Endothelial cell of hepatic sinusoid (primary cell): ENCODE measurements at regions not wholly inside any gene's neighbourhood (a gene's known extent, or its start where the extent isn't known, plus 50 kb on each side); places are given as distances from the start of the nearest gene placed in this dataset.

ENCODE experiments used
- in situ Hi-C: cut with HindIII; loops from 2 replicates; pipeline ENCODE4 v1.10.0; 2017; ENCODE audit warnings: low sequenced_read_pairs

DNA sequence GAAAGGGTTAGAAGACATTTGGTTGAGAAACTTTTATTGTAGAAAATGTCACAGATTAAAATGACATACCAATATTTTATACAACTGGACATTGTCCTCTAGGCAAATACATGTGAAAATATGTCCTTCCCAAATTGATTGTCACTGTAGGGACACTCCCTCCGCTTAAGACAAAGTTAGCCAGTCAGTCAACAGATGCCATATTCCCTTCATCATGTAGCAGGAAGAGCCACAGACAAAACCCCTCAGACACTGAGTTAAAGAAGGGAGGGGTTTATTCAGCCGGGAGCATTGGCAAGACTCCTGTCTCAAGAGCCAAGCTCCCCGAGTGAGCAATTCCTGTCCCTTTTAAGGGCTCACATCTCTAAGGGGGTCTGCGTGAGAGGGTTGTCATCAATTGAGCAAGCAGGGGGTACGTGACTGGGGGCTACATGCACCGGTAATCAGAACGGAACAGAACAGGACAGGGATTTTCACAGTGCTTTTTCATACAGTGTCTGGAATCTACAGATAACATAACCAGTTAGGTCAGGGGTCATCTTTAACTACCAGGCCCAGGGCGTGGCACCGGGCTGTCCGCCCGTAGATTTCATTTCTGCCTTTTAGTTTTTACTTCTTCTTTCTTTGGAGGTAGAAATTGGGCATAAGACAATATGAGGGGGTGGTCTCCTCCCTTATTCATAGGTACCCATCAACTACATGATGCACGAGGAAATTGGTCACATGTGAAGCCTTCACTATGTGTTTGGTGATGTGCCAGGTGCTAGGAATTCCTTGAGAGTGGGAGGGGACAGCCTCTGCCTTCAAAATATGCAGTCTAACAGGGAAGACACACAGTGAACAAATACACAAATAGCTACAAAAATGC lies 155.7 kb upstream of the CDYL start:
- in situ Hi-C loops = no loop called here

DNA sequence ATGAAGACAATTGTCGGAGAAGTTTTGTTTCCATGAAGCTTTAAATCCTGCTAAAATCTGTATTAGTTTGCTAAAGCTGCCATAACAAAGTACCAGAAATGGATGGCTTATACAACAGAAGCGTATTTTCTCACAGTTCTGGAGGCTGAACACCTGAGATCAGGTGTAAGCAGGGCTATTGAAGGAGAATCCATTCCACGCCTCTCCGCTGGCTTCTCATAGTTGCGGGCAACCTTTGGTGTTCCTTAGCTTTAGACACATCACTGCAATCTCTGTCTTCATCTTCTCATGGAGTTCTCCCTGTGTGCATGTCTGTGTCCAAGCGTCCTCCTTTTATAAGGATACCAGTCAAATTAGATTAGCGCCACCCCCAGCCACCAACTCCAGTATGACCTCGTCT lies 159.9 kb upstream of the CDYL start:
- in situ Hi-C loops = no loop called here

DNA sequence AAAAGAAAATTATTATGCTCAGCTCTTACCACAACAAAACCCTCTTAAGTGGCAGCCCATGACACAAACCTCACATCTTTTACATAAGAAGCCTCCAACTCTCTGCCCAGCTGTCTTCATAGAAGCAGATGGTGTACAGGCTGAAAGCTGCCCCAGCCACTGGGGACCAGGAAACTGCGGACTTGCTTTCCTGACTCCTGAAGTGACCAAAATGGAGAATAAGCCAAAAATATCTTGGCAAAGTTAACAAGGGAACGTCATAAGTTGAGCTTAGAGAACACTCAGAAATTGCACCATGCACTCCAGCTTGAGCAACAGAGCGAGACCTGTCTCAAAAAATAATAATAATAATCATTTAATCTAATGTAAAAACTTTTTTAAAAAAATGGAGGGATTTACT lies 160.3 kb upstream of the CDYL start:
- in situ Hi-C loops = no loop called here

DNA sequence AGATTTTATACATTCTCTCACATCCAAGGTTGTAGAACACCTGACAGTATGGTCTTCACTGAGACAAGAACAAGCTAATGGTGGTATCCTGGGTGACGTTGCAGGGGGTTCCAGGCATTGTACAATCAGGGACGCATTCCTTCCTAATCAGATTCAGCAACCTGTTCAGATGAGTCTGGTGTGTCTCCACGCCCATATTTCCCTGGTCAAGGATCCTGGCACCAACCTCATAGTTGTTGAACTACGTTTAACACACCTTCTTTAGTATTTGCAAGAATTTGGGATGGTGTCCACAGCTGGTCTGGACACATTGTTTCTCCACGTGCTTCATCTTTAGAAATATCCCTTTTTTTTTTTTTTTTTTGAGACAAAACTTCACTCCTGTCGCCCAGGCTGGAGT lies 161.0 kb upstream of the CDYL start:
- in situ Hi-C loops = no loop called here

DNA sequence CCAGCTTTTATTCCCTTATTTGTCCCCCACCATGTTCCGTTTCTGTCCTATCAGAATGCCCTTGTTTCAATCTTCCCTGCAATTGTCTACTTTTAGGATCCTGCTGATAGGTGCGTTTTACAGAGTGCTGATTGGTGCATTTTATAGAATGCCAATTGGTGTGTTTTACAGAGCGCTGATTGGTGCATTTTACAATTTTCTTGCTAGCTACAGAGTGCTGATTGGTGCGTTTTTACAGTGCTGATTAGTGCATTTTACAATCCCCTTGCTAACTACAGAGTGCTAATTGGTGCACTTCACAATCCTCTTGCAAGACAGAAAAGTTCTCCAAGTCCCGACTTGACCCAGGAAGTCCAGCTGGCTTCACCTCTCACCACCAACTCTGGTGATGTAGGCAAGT lies 161.6 kb upstream of the CDYL start:
- in situ Hi-C loops = no loop called here

DNA sequence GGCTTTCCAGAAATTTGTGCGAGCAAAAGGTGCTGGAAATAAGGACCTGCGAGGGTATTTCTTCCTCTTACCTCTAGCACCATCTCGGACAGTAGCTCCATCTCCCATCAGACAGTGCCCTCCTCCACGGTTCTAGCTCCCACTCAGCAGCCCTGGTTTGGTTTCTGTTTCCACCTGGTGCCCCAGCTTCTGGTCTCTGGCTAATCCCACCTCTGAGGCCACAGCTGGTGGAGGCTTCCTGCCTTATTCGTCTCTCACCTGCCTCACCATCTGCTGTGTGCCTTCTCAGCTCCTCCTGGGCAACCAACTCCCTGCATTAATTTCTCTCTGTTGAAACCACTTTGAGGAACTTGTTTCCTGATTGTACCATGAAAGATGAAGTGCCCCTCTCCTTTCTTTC lies 162.4 kb upstream of the CDYL start:
- in situ Hi-C loops = no loop called here

DNA sequence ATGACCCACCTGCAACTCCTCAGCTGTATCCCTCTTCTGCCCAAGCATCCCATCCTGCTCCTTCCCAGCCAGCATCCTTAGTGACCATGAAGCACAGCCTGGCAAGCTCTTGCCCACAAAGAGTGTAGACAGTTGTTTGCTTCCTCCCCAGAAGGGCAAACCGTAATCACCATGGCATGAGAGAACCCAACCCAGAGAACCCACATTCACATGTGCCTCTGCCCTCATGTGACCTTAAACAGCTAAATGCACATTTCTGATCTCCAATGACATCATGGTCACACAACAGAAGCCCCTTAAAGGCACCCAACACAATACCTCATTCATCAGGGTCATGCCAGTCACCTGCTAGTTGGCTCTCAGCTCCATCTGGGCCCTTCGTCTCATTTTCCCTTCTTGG lies 162.8 kb upstream of the CDYL start:
- in situ Hi-C loops = no loop called here

DNA sequence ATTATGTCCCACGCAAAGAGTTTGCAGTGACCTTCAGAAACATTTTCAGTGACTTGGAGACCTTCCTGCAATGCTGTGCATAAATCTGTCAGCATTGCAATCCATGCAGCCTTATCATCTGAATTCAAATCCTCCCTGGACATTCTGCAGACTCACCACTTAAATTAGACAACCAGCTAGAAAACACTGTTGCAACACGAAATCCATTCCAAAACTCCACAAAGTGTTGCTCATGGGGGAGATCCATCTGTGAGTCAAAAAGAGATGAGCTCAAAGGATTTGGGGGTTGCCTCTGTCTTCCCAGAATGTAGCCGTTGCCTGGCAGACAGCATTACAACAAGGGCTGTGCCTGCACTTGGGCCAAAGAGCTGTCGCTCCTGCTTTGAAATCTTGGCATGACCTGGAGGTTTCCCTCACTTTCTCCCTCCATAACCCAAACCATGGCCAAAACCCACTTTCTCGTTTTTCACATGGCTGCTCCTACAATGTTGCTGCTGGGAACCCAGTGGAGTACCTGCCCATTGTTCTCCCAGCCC lies 163.5 kb upstream of the CDYL start:
- in situ Hi-C loops = no loop called here

DNA sequence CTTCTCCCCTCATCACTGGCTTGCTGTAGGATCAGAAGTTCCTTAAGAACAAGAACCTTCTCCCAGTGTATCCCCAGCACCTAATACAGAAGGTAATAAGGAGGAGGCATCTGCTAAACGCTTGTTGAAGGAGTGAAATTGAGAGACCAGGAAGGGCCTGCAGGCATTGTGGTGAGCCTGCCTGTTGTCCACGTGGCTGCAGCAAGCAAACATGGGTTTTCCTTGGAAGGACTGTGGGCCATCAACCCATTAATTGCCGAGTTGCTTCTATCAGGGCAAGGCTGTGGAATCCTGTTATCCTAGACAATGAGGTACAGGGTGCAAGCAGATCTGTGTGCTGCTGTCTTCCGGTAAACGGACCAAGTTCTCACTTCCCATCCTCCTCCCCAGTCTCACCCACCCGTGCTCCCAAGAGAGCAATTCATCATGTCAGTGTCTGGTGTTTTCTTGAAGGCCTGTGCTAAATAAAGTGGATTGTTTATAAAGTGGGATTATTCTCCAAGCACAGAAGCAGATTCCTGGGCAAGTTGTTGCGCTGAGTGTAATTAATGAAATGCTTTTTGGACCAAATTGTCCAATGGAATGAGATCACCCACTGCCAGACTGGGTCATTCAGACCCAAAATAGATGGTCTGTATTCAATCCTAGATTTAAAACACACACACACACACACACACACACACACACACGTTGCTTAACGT lies 164.6 kb upstream of the CDYL start:
- in situ Hi-C loops = no loop called here

DNA sequence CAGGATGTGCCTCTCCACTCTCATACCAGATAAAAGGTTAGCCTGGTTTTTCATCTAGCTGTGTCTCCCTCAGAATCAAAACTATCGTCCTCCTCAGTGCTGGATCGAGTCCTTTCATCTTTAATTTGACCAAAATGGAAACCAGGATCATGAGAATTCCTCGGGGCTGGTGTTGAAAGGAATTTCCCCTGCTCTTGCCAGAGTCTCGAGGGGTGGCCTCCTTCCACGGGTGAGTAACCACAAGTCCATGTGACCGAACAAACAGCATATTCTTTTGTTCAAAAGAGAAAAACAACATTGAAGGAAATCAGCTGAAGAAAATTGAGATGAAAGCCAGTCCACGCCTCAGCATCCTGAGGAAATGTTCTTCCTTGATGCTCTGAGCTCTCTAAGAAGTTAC lies 165.9 kb upstream of the CDYL start:
- in situ Hi-C loops = no loop called here

DNA sequence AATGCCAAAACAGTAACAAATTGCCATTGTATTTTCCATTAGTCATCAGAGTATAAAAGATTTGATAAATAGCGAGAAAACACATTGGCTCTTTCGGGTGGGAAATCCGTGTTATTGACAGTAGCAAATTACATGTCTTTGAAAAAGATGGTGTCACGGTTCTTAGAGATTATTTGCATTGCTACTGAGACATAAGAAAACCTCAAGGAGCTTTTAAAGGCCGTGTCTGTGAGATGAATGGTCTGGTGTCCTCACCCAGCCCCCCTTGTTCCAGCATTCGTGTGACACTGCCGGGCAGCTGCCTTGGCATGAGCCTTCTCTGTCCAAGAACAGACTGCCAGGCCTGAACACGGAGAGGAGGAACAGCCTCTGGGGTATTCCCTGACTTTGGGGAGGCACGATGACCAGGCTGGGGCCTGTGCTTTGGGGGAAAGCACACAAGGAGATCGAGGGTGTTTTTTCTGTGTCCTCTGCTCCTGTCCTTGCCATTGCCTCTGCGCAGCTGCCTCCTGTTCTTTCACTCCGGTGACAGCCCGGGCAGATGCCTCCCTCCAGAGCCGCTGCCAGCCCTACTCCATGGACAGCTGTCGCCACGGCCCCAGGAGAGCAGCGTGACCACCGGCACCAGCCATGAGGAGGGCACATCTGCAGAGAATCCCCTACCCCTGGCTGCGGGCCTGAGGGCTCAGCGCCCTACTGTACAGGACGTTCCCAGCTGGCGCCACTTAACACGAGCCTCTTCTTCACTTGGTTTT lies 167.7 kb upstream of the CDYL start:
- in situ Hi-C loops = no loop called here

DNA sequence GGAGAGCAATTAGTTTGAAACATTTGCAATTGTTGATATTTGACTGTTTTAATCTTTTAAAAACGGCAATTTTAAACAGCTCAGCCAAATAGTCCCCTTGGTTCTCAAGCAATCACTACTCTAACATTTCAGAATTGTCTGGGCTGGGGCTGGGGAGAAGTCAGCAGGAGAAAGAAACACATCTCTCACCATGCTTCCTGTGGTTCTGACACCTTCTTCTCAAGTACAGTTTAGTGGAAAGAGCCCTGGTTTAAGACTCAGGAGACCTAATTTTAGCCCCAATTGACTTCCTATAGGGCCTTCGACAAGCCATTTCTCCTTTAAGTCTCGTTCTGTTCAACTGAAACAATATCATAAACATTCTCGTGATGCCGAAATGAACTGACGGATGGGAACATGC lies 168.4 kb upstream of the CDYL start:
- in situ Hi-C loops = no loop called here

DNA sequence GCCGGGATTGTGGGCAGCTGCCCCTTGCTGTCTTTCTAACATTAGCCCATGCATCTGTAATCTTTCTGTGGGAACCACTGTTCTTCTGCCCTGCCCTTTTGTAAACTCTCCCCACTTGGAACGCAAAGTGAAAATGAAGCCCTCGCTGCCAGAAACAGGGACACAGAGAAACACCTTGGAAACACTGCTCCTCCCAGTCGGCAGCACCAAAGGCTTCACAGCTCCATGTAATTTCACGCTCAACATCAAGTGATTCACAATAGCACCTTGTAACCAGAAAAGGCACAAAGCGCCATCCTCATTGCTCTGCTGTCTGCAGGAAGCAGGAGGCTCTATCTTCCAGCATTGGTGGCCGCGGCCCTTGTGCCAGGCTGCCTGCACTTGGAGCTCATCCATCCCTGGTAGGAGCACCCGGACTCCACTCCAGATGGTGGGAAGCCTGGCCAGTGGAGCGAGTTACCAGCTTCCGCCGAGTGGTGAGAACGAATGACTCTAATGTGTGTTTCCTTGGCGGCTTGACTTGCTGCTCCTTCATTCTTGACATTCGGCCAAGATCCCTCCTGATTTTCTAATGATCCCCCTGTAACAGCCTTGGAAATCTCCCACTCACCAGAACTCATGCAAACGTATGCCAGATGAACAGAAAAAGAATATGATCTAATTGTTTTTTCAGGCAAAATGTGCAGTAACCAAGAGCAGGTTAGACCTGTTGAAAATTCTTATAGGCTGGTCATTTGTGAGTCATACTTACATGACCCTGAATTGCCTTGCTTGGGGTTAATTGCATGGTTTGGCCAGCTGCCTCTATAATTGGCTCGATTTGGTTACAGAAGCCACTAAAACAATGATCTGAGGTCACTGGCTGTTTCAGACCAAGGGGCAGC lies 169.1 kb upstream of the CDYL start:
- in situ Hi-C loops = no loop called here

DNA sequence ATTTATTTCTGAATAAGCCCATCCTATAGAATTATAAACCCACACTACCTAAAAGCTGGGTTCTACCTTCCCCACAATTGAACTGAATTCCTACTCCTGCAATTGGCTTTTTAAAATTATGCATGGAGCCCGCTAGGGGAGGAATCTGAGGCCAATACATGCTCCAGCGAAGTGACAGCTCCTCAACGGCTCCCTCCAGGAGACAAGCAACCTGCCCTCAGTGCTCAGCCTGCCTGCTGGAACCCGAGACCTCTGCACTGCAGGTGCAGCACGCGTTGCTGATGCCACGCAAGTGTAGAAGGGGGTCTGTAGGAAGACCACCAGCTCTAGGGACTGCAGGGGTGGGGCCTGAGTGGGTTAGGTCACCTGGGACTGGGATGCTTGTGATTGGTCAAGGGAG lies 170.2 kb upstream of the CDYL start:
- in situ Hi-C loops = no loop called here

DNA sequence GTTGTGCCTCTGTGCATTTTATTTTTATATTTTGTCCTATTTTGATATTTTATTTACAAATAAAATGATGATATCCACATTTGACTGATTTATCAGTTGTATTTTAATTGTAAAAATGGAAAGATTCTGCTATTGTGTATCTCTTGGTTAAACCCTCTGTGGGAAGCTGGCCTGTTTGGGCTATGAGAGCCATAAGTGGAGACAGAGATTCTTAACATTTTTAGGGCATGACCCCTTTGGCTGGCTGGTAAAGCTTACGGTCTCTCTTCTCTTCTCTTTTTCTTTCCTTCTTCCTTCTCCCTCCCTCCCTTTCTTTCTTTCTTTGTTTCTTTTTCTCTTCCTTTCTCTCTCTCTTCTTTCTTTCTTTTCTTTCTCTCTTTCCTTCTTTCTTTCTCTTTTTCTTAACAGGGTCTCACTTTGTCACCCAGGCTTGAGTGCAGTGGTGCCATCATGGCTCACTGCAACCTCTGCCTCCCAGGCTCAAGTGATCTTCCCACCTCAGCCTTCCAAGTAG lies 172.3 kb upstream of the CDYL start:
- in situ Hi-C loops = no loop called here

DNA sequence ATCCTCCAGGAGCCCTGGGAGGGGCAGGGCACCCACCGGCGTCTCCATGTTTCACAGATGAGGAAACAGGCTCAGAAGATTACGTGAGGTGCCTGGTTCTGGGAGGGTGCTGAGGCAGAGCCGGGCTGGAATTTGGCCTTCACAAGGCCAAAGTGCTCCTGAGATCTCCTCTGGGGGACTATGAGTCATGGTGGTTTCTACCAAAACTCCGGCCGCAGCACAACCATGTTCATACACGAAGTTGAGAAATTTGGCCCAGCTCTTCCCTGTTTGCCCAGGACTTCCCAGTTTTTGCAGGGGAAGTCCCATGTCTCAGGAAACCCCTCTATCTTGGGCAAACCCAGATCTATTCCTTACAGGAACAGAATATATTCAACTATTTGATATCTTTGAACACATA lies 172.9 kb upstream of the CDYL start:
- in situ Hi-C loops = no loop called here

DNA sequence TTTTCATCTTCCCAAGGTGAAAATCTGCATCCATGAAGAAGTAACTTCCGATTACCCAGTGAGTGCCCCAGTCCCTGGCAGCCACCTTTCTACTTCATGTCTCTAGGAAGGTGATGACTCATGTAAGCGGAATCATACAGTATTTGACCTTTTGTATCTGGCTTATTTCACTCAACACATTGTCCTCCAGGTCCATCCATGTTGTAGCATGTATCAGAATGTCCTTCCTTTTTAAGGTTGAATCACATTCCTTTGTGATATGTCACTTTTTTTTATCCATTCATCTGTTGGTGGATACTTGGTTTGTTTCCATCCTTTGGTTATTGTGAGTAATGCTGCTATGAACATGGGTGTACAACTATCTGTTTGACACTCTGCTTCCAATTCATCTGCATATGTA lies 176.3 kb upstream of the CDYL start:
- in situ Hi-C loops = no loop called here

DNA sequence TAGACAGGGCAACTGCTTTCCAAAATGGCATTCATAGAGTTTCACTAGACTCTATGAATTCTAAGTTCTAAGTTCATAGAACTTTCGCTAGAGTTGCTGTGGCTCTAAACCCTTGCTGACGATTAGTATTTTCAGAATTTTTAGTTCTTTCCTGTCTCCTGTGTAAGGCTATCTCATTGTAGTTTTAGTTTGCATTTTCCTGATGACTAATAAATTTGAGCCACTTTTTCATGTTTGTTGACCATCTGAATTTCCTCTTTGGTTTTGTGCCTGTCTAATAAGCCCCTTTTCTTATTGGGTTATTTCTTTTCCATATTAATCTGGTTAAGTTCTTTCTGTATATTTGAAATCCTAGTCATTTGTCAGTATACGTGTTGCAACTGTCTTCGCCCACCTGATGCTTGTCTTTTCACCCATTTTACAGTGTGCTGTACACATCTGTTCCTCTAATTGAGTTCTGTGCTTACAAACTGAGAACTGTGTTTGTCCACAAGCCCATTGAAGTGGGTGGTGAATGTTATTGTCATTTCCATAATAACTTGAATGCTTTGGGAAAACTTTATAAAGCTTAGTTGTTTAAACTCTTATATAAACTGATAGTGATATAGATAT lies 177.7 kb upstream of the CDYL start:
- in situ Hi-C loops = no loop called here

DNA sequence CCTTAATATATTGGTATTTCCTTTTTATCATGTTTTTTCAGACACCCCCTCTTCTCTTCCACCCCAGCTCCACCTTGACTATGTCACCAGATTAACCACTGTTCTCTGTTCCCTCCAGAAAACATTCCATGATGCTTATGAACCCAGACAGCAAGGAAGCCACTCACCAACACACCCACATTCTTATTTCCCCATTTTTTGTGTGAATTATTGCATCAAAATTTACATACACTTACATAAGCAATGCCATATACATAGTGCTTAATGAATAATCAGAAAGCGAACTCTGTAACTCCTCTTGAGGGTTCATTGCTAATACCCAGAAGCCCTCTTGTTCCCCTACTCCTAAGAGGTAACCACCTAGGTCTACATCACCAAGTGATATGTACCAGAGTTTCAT lies 182.3 kb upstream of the CDYL start:
- in situ Hi-C loops = no loop called here

DNA sequence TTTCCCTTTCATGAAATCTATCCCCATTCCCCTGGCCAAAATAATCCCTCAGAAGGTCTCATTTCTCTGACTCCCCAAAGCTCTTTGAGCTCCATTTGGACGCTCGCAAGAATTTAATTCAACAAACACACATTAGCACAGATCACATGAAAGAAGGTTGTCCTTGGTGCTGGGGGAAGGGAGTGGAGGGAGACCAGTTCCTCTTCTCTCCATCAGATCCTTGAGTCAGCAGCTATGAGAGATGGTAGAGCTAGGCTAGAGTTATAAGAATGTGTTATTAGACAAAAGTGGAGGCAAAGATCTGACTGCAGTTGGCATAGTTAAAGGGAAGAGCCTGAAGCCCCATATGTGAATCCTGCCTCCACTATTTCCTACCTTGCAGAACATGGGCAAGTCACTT lies 184.2 kb upstream of the CDYL start:
- in situ Hi-C loops = no loop called here
